A549 (cell line): ENCODE measurements at regions not wholly inside any gene's neighbourhood (a gene's known extent, or its start where the extent isn't known, plus 50 kb on each side); places are given as distances from the start of the nearest gene placed in this dataset.

ENCODE experiments used
- ATAC-seq, 2 experiments: fragments of 200-7000 bp in 1 of 2; fragments of >200 bp in 1 of 2; cut with Nextera tagmentation in 1 of 2; cut with Tn5 transposase in 1 of 2; 3 replicates each; pipeline versions ENCODE4 v1.8.0 to v1.9.1; 2018 to 2020; ENCODE audit warnings: mild to moderate bottlenecking in 1 of 2, moderate library complexity in 1 of 2
- CTCF ChIA-PET: fragments of 300-600 bp; sonication (Branson Sonifier 250); formaldehyde crosslinking; extraction: SDS; loops from one replicate; lab custom pipeline; 2021; ENCODE audit warnings: antibody characterized with exemption, inconsistent platforms; lab: Yijun Ruan, JAX
- POLR2A ChIA-PET: fragments of 350-600 bp; formaldehyde crosslinking; extraction: SDS; loops from one replicate; lab custom pipeline; 2021; ENCODE audit warnings: antibody characterized with exemption, inconsistent platforms; lab: Yijun Ruan, JAX
- DNase-seq, 2 experiments: peaks; one replicate each; pipeline versions ENCODE4 v3.0.0 to v3.0.0-alpha.2; 2011 to 2016; ENCODE audit warnings: low read depth in 1 of 2, low spot score in 1 of 2
- FAIRE-seq: peaks from 2 replicates; lab custom pipeline; 2011; peaks lifted over from hg19 to GRCh38; lab: Jason Lieb, UNC
- H3K27ac ChIP-seq, 2 experiments: fragments of >200 bp; sonication (Bioruptor Twin); formaldehyde crosslinking; 3 replicates each; pipeline ENCODE4 v1.5.1; 2016 to 2017
- H3K4me1 ChIP-seq: fragments of >200 bp; sonication (Bioruptor Twin); formaldehyde crosslinking; 3 replicates; pipeline ENCODE4 v1.6.1; 2016
- H3K4me2 ChIP-seq: fragments of >200 bp; sonication (Bioruptor Twin); formaldehyde crosslinking; 3 replicates; pipeline ENCODE4 v1.6.1; 2016
- H3K4me3 ChIP-seq: fragments of >200 bp; sonication (Bioruptor Twin); formaldehyde crosslinking; 3 replicates; pipeline ENCODE4 v1.5.1; 2016
- H3K9me3 ChIP-seq: fragments of >200 bp; sonication (Bioruptor Twin); formaldehyde crosslinking; 3 replicates; pipeline ENCODE4 v1.6.1; 2016
- CBX2 ChIP-seq: fragments of 200-600 bp; sonication (generic); IDR thresholded peaks from 2 replicates; pipeline ENCODE4 v1.6.1; 2016; ENCODE audit warnings: low read depth, mild to moderate bottlenecking, borderline replicate concordance
- CHD4 ChIP-seq: fragments of 200-600 bp; sonication (generic); IDR thresholded peaks from 2 replicates; pipeline ENCODE4 v1.6.1; 2016; ENCODE audit warnings: antibody characterized with exemption, mild to moderate bottlenecking, borderline replicate concordance
- EHF ChIP-seq: fragments of 250-450 bp; sonication (Bioruptor Pico); IDR thresholded peaks from 2 replicates; pipeline ENCODE4 v1.5.0; 2020; ENCODE audit warnings: mild to moderate bottlenecking
- ESRRA ChIP-seq: fragments of 150-350 bp; IDR thresholded peaks from 2 replicates; pipeline ENCODE4 v1.6.1; 2014; ENCODE audit warnings: mild to moderate bottlenecking, low read length, borderline replicate concordance
- FOSB ChIP-seq: fragments of 250-450 bp; sonication (Bioruptor Pico); IDR thresholded peaks from 2 replicates; pipeline ENCODE4 v1.5.0; 2020; ENCODE audit warnings: mild to moderate bottlenecking, moderate library complexity
- FOXS1 ChIP-seq: fragments of 250-450 bp; sonication (Bioruptor Pico); IDR thresholded peaks from 2 replicates; pipeline ENCODE4 v1.5.0; 2020; ENCODE audit warnings: mild to moderate bottlenecking, moderate library complexity
- HDAC2 ChIP-seq: fragments of 200-600 bp; sonication (generic); IDR thresholded peaks from 2 replicates; pipeline ENCODE4 v1.6.1; 2016
- HEYL ChIP-seq: fragments of 250-450 bp; sonication (Bioruptor Pico); IDR thresholded peaks from 2 replicates; pipeline ENCODE4 v1.8.0; 2021; ENCODE audit warnings: mild to moderate bottlenecking, moderate library complexity
- HOXA7 ChIP-seq: fragments of 250-450 bp; sonication (Bioruptor Pico); IDR thresholded peaks from 2 replicates; pipeline ENCODE4 v1.5.0; 2020; ENCODE audit warnings: mild to moderate bottlenecking, moderate library complexity
- HOXB13 ChIP-seq: fragments of 250-450 bp; sonication (Bioruptor Pico); IDR thresholded peaks from 2 replicates; pipeline ENCODE4 v1.5.0; 2020; ENCODE audit warnings: low read depth, mild to moderate bottlenecking, moderate library complexity
- HOXB5 ChIP-seq: fragments of 250-450 bp; sonication (Bioruptor Pico); IDR thresholded peaks from 2 replicates; pipeline ENCODE4 v1.5.0; 2020; ENCODE audit warnings: mild to moderate bottlenecking, moderate library complexity
- JUNB ChIP-seq: fragments of >200 bp; sonication (Bioruptor Twin); formaldehyde crosslinking; IDR thresholded peaks from 2 replicates; pipeline ENCODE4 v1.6.1; 2016
- NPAS2 ChIP-seq: fragments of 250-450 bp; sonication (Bioruptor Pico); IDR thresholded peaks from 2 replicates; pipeline ENCODE4 v1.8.0; 2022; ENCODE audit warnings: mild to moderate bottlenecking, moderate library complexity, borderline replicate concordance
- NR3C1 ChIP-seq: fragments of >200 bp; sonication (Bioruptor Twin); formaldehyde crosslinking; IDR thresholded peaks from 3 replicates; pipeline ENCODE4 v1.6.1; 2017
- PHF8 ChIP-seq: fragments of 200-600 bp; sonication (generic); IDR thresholded peaks from 2 replicates; pipeline ENCODE4 v1.6.1; 2016; ENCODE audit warnings: low read depth, mild to moderate bottlenecking, antibody characterized with exemption, moderate library complexity, borderline replicate concordance
- POLR2AphosphoS2 ChIP-seq: conservative IDR thresholded peaks from 2 replicates; pipeline ENCODE4 v1.6.1; 2012; ENCODE audit warnings: low read length, improper control_type of control experiment, inconsistent platforms
- TFCP2L1 ChIP-seq: fragments of 250-450 bp; sonication (Bioruptor Pico); IDR thresholded peaks from 2 replicates; pipeline ENCODE4 v1.5.0; 2021; ENCODE audit warnings: mild to moderate bottlenecking
- TP53 ChIP-seq: fragments of 250-450 bp; sonication (Bioruptor Pico); IDR thresholded peaks from 2 replicates; pipeline ENCODE4 v1.5.0; 2021; ENCODE audit warnings: mild to moderate bottlenecking, moderate library complexity
- ZFP36 ChIP-seq: fragments of 450-650 bp; IDR thresholded peaks from 2 replicates; pipeline ENCODE4 v1.6.1; 2014; ENCODE audit warnings: borderline replicate concordance; ENCODE audit not compliant: partially characterized antibody
- WGBS: methylation state at CpG from one replicate; pipeline ENCODE4 v1.1.6; 2017; ENCODE audit errors: missing lambda C conversion rate; 5-methylcytosine and 5-hydroxymethylcytosine counted together
- TF ChIP-seq, protein P1 (sequence below): IDR thresholded peaks from 2 replicates; pipeline ENCODE4 v1.6.1; 2012; ENCODE audit warnings: low read depth, borderline replicate concordance
- TF ChIP-seq, protein P2 (sequence below): fragments of >200 bp; sonication (Bioruptor Twin); formaldehyde crosslinking; IDR thresholded peaks from 3 replicates; pipeline ENCODE4 v1.6.1; 2016
- TF ChIP-seq, protein P3 (sequence below): IDR thresholded peaks from 2 replicates; pipeline ENCODE4 v1.6.1; 2012
- TF ChIP-seq, protein P4 (sequence below): fragments of 250-450 bp; sonication (Bioruptor Pico); IDR thresholded peaks from 2 replicates; pipeline ENCODE4 v1.5.0; 2020; ENCODE audit warnings: low read depth, mild to moderate bottlenecking, moderate library complexity
- TF ChIP-seq, protein P5 (sequence below): fragments of 250-450 bp; sonication (Bioruptor Pico); IDR thresholded peaks from 2 replicates; pipeline ENCODE4 v1.5.0; 2021; ENCODE audit warnings: mild to moderate bottlenecking, moderate library complexity, borderline replicate concordance

DNA sequence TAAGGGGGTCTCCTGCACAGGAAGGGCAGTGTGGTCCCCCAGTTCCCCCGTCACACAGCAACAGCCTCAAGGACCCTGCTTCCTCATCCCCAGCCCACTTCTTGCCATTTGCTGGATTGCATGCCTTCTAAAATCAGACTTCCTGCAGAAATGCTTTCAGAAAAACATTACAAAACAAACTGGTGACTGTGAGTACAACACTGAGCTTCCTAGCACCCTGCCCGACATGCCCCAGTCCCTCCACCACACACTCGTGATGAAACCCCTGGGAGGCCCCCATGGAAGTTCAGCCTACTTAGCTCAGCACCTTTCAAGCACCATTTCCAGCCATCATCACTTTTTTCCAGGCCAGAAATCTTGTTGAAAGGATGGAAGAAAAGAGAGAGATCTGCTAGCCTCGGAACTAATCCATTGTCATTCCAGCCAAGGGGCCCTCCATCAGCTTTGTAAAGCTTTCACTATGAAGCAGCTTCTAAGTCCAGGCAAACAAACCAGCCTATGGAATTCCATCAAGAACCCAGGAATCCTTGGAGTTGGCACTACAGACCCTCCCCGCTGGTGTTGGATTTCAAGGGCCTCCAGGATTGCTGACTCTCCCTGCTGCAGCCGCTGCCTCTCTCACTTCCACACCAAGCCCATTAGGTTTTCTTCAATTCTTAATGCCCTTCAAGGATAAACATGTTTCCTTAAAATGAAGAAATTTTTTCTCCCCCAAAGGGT lies 114.6 kb downstream of the C5orf15 start:
- CTCF ChIA-PET = no interaction called here
- ATAC-seq = no peak
- H3K4me2 ChIP-seq = no peak overlapping the region
- H3K4me3 ChIP-seq = no peak overlapping the region
- TF ChIP-seq, protein P1, sequence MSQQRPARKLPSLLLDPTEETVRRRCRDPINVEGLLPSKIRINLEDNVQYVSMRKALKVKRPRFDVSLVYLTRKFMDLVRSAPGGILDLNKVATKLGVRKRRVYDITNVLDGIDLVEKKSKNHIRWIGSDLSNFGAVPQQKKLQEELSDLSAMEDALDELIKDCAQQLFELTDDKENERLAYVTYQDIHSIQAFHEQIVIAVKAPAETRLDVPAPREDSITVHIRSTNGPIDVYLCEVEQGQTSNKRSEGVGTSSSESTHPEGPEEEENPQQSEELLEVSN = no peak
- TF ChIP-seq, protein P2, sequence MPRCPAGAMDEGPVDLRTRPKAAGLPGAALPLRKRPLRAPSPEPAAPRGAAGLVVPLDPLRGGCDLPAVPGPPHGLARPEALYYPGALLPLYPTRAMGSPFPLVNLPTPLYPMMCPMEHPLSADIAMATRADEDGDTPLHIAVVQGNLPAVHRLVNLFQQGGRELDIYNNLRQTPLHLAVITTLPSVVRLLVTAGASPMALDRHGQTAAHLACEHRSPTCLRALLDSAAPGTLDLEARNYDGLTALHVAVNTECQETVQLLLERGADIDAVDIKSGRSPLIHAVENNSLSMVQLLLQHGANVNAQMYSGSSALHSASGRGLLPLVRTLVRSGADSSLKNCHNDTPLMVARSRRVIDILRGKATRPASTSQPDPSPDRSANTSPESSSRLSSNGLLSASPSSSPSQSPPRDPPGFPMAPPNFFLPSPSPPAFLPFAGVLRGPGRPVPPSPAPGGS = no peak
- no peak for TF ChIP-seq HEYL
- no peak for TF ChIP-seq JUNB
- TF ChIP-seq HOXB5 (CRISPR knock-in tag) = no peak
- TF ChIP-seq, protein P3, sequence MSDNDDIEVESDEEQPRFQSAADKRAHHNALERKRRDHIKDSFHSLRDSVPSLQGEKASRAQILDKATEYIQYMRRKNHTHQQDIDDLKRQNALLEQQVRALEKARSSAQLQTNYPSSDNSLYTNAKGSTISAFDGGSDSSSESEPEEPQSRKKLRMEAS = no peak
- no peak for TF ChIP-seq TP53 (CRISPR knock-in tag)
- no peak for TF ChIP-seq CHD4
- TF ChIP-seq PHF8 = no peak
- TF ChIP-seq NPAS2 (CRISPR knock-in tag) = no peak
- no peak for TF ChIP-seq HDAC2
- TF ChIP-seq, protein P4, sequence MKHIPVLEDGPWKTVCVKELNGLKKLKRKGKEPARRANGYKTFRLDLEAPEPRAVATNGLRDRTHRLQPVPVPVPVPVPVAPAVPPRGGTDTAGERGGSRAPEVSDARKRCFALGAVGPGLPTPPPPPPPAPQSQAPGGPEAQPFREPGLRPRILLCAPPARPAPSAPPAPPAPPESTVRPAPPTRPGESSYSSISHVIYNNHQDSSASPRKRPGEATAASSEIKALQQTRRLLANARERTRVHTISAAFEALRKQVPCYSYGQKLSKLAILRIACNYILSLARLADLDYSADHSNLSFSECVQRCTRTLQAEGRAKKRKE (CRISPR knock-in tag) = no peak
- TF ChIP-seq FOXS1 (CRISPR knock-in tag) = no peak
- TF ChIP-seq EHF = no peak
- no peak for TF ChIP-seq NR3C1
- H3K4me1 ChIP-seq = no peaks in the 10 kb centered on the region
- H3K9me3 ChIP-seq = no peaks in the 10 kb centered on the region
- POLR2A ChIA-PET = no interaction called here
- no peak for FAIRE-seq
- H3K27ac ChIP-seq = no peak overlapping the region
- WGBS = 64% methylated on average over 6 of the region's 6 CpGs
- DNase-seq = no peak

DNA sequence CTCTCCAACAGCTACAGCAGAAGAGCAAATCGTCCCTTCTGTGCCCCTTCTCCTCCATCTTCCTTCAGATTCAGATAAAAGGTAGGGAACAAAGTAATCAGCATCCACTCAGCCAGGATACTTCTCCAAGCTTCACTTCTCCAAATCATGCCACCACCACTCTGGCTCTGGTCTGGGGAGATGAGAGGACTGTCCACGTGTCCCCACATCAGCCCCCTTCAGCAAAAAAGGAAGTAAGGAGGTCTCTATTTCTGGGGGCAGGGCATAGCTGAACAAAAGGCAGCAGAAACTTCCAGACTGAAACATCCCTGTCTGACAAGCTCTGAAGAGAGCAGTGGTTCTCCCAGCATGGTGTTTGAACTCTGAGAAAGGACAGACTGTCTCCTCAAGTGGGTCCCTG lies 116.9 kb downstream of the C5orf15 start:
- Histone ChIP-seq H3K9me3 (no peaks in the 10 kb centered on the region), H3K4me2 (no peak overlapping the region), H3K27ac (no peak overlapping the region), H3K4me3 (no peak overlapping the region)
- no peak for DNase-seq
- TF ChIP-seq FOSB (no peak), FOXS1 (CRISPR knock-in tag) (no peak), HOXA7 (CRISPR knock-in tag) (no peak), TFCP2L1 (CRISPR knock-in tag) (no peak), CBX2 (no peak), ZFP36 (no peak), POLR2AphosphoS2 (no peak), ESRRA (no peak), HOXB13 (no peak), JUNB (no peak)
- TF ChIP-seq, protein P5, sequence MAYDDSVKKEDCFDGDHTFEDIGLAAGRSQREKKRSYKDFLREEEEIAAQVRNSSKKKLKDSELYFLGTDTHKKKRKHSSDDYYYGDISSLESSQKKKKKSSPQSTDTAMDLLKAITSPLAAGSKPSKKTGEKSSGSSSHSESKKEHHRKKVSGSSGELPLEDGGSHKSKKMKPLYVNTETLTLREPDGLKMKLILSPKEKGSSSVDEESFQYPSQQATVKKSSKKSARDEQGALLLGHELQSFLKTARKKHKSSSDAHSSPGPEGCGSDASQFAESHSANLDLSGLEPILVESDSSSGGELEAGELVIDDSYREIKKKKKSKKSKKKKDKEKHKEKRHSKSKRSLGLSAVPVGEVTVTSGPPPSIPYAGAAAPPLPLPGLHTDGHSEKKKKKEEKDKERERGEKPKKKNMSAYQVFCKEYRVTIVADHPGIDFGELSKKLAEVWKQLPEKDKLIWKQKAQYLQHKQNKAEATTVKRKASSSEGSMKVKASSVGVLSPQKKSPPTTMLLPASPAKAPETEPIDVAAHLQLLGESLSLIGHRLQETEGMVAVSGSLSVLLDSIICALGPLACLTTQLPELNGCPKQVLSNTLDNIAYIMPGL (CRISPR knock-in tag) = no peak
- TF ChIP-seq, all 56 proteins: peak for 0
- no peak for ATAC-seq
- FAIRE-seq = no peak
- WGBS = 19% methylated on average over 2 of the region's 2 CpGs
- POLR2A ChIA-PET = no interaction called here
- CTCF ChIA-PET = interaction anchor here (1.0 to 2.0 kb wide), 2 partner anchors 17 to 94 kb away, joined by 3 to 13 read pairs; no protein-coding TSS in a partner anchor
- H3K4me1 ChIP-seq = no peaks in the 10 kb centered on the region
